ENCODE measurements at regions not wholly inside any gene's neighbourhood (a gene's known extent, or its start where the extent isn't known, plus 50 kb on each side); places are given as distances from the start of the nearest gene placed in this dataset.

DNA sequence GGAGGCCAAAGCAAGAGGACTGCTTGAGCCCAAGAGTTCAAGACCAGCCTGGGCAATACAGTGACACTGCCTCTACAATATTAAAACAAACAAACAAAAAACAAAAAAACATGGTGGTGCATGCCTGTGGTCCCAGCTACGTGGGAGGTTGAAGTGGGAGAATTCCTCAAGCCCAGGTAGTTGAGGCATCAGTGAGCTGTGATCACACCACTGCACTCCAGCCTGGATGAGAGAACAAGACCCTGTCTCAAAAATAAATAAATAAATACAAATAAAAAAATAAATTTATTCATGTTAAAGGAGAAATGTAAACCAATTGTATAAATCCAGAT is 200.6 kb downstream of the BCHE start:
- TF ChIP-seq, protein P1, sequence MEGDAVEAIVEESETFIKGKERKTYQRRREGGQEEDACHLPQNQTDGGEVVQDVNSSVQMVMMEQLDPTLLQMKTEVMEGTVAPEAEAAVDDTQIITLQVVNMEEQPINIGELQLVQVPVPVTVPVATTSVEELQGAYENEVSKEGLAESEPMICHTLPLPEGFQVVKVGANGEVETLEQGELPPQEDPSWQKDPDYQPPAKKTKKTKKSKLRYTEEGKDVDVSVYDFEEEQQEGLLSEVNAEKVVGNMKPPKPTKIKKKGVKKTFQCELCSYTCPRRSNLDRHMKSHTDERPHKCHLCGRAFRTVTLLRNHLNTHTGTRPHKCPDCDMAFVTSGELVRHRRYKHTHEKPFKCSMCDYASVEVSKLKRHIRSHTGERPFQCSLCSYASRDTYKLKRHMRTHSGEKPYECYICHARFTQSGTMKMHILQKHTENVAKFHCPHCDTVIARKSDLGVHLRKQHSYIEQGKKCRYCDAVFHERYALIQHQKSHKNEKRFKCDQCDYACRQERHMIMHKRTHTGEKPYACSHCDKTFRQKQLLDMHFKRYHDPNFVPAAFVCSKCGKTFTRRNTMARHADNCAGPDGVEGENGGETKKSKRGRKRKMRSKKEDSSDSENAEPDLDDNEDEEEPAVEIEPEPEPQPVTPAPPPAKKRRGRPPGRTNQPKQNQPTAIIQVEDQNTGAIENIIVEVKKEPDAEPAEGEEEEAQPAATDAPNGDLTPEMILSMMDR (IDR thresholded peaks at IDR 0.05) = no peak
- TF ChIP-seq ZFX (IDR thresholded peaks at IDR 0.05; ENCODE audit: borderline replicate concordance) = no peak

Measured in 22Rv1 (cell line).